Effector CD8-positive, alpha-beta T cell (primary cell): ENCODE measurements at regions not wholly inside any gene's neighbourhood (a gene's known extent, or its start where the extent isn't known, plus 50 kb on each side); places are given as distances from the start of the nearest gene placed in this dataset.
"Not testable (repeated sequence)": the region's sequence is repeated elsewhere in the genome, so short reads cannot be mapped to it uniquely, and the experiment has no call there.

Experiments used
- DNase-seq: peaks from one replicate; lab custom pipeline; 2025; lab: John Stamatoyannopoulos, UW

- no peak for DNase-seq
Measured at GRCh38 chr5:36481454-36482120, 124.8 kb upstream of the SLC1A3 start.

- DNase-seq: no peak
Measured at GRCh38 chr5:36482812-36483211, 123.6 kb upstream of the SLC1A3 start.

- DNase-seq: no peak
Measured at GRCh38 chr5:36489505-36489904, 116.9 kb upstream of the SLC1A3 start.

GRCh38 chr5:36491856-36492255 lies 114.5 kb upstream of the SLC1A3 start:
- DNase-seq: no peak

- no peak for DNase-seq
Measured at GRCh38 chr5:36492984-36493654, 113.3 kb upstream of the SLC1A3 start.

GRCh38 chr5:36494028-36494427 lies 112.4 kb upstream of the SLC1A3 start:
- DNase-seq: no peak

GRCh38 chr5:36494841-36495601 lies 111.4 kb upstream of the SLC1A3 start:
- DNase-seq: no peak

GRCh38 chr5:36495611-36496010 lies 110.8 kb upstream of the SLC1A3 start:
- DNase-seq: no peak

GRCh38 chr5:36496471-36496870 lies 109.9 kb upstream of the SLC1A3 start:
- no peak for DNase-seq

- DNase-seq: no peak
Measured at GRCh38 chr5:36502608-36503007, 103.8 kb upstream of the SLC1A3 start.

- DNase-seq: no peak
Measured at GRCh38 chr5:36505021-36505420, 101.4 kb upstream of the SLC1A3 start.

GRCh38 chr5:36507332-36507952 lies 99.0 kb upstream of the SLC1A3 start:
- DNase-seq: peak; percentile 45

GRCh38 chr5:36508331-36508730 lies 98.1 kb upstream of the SLC1A3 start:
- DNase-seq: not testable (repeated sequence)

GRCh38 chr5:36513647-36514046 lies 92.8 kb upstream of the SLC1A3 start:
- not testable (repeated sequence) for DNase-seq

GRCh38 chr5:36519881-36520280 lies 86.5 kb upstream of the SLC1A3 start:
- DNase-seq: no peak

- DNase-seq: no peak
Measured at GRCh38 chr5:36521219-36521618, 85.2 kb upstream of the SLC1A3 start.

- DNase-seq: no peak
Measured at GRCh38 chr5:36521838-36522745, 84.3 kb upstream of the SLC1A3 start.

- no peak for DNase-seq
Measured at GRCh38 chr5:36522746-36523065, 83.7 kb upstream of the SLC1A3 start.

- no peak for DNase-seq
Measured at GRCh38 chr5:36523450-36523849, 83.0 kb upstream of the SLC1A3 start.

- DNase-seq: no peak
Measured at GRCh38 chr5:36523926-36524325, 82.5 kb upstream of the SLC1A3 start.

GRCh38 chr5:36526537-36526936 lies 79.9 kb upstream of the SLC1A3 start:
- no peak for DNase-seq

GRCh38 chr5:36528588-36528987 lies 77.8 kb upstream of the SLC1A3 start:
- DNase-seq: no peak
